ENCODE measurements at regions not wholly inside any gene's neighbourhood (a gene's known extent, or its start where the extent isn't known, plus 50 kb on each side); places are given as distances from the start of the nearest gene placed in this dataset.
"Not testable (repeated sequence)": the region's sequence is repeated elsewhere in the genome, so short reads cannot be mapped to it uniquely, and the experiment has no call there.

DNA sequence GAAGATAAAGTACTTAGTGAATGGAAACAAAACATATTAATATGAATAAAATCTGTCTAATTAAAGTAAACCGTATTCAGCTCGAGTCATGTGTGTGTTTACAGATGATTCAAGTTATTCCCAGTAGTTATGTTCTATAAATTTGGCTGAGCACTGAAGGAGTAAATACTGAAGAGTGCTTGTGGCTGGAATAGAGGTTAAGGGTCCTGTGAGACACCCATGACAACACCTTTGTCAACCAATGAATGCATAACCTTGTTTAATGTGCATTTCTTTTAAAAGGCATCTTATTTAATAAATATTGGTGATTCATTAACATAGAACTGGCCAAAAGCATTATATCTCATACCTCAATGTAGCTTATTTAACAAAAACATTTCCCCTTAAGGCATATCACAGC, 577.8 kb upstream of the SLITRK5 start:
- no peak for DNase-seq (ENCODE audit: low read depth in 2 of 2)

DNA sequence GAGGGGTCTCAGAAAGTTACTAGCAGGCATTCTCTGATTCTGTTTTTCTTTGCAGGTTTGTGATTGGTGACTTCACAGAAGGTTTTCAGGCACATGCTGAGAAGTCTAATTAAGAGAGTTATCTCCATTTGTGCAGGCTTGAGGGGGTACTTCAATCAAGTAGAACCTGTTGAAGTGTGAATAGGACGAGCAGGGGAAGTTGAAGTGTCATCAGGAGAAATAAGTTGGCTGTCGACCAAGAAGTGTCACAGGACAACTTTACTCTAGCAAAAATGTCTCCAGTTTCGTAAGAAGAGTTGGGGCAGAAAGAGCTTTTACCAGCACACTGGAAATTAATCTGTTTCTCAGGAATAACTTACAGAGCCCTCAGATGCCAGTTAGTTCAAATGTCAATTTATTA, 576.5 kb upstream of the SLITRK5 start:
- DNase-seq (ENCODE audit: low read depth in 2 of 2): no peak

DNA sequence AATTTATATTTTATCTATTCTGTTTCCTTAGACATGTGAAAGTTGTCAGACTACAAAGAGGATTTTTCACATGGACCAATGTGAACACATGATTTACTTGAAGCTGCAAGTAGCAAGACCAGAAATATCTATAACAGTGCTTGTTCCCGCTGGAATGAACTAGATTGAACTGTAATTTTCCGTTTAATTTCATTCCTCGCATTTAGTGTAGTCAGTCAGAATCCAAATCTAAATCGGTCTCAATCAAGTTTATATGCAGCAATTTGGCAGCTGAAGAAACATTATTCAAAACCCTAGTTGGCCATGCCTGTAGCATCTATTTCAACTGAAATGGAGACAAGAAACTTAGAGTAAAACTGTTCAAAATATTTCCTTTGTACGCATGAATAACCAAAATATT, 570.7 kb upstream of the SLITRK5 start:
- no peak for DNase-seq (ENCODE audit: low read depth in 2 of 2)

DNA sequence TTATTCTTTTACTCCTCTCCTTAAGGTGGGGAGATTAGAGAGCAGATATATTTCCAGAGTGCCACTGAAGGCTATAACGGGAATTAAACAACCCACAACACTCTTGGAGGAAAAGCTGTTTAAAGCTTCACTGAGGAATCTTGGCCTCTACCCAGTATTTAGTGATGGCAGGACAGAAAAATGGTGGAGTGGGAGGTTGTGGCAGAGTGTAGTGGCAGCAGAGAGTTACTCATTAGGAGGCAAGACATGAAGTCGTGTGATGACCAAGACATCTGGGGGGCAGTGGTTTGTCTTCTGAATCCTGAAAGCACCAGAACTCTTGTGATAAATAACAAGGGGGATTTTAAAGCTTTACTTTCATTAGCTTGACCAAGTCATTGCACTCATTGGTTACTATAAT, 563.5 kb upstream of the SLITRK5 start:
- DNase-seq (ENCODE audit: low read depth in 2 of 2): no peak

DNA sequence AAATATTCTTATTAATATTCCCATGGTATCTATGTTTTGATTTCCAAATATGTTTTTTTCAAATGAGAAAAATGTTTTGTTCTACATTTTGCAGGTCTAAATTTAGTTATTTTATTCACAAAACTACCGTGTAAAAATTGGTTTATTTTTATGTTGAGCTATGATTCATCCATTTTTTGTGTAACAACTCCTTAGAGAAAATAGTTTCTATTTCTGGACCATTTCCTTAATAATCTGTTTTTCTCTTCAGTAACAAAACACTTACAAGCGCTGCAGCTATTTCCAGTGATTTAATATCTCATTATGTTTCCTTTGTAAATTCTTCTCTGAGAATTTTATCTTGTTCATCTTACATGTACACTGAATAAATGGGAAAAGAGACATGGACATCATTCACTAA, 550.7 kb upstream of the SLITRK5 start:
- DNase-seq (ENCODE audit: low read depth in 2 of 2): no peak

DNA sequence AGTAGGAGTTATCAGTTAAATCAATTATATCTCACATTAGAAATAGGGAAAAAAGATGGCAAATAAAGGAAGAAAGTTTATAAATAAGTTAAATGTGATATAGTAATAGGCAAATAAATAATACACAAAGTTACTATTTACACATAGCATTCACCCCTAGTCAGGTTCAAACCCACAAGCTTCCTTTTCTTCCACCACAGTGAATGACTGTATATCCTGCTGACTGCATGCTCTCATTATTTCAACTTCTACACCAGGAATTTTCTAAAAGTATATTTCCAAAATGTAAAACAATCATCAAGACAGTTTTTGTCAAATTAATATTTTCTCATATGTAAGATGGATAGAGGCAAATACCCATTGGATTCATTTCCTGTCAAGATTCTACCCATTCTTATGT, 548.6 kb upstream of the SLITRK5 start:
- DNase-seq (ENCODE audit: low read depth in 2 of 2): no peak

DNA sequence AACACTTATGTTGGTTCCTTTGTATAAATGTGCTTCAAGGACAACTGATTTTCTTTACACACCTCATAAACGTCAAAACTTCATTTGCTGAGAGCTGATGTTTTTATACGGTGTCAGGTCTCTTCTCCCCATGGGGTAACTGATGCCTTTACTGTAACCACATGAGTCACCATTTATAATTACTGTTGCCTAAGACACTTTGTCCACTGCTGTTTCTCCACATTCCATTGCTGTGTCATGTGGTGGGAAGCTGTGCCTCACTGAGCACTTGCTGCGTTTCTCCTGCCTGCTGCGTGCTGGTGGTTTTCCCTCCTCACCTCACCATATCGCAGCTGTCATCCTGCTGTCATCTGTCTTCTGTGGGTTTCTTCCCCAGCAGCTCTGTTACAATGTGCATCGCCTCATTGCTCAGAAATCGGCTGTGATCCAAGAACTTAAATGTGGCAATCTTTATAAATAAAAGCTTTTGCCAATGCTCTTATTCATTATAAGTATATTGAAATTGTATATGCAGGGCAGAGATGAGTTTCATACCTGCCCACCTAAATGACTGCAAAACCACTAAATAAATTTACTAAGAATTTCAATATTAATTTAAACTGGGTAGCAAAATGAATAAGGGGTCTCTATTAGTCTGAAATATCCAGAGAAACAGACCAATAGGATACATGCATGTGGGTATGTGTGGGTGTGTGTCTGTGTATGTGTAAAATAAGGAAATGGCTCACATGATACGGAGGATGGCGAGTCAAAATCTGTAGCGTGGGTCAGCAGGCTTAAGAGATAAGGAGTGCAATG, 547.0 kb upstream of the SLITRK5 start:
- DNase-seq (ENCODE audit: low read depth in 2 of 2): no peak

DNA sequence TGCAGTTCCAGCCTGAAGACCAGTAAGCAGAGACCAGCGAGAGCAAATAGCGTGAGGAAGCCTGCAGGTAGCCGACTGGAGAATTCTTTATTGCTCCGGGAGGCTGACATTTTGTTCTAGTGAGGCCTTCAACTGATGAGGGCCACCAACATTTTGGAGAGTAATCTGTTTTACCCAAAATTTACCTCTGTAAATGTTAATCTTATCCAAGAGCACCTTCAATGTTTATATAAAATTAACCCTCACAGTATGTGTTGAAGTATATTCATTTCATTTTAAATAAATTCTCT, 546.4 kb upstream of the SLITRK5 start:
- no peak for DNase-seq (ENCODE audit: low read depth in 2 of 2)

DNA sequence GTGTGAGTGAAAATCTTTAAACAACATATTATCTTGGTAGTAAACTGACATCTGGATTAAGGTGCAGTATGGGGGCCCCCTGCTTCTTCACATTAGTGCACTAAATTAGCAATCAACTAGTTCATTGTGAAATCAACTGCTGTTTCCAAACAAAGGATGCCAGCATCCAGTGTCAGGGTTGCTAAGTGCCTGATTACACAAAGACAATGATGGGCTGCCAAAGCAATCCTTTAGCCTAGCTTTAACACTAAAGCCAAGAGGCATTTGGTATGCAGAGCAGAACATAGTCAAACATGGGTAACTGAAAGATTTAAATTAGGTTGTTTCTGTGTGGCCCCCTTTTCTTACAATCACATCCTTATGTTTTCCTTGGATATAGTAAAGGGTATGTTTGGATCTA, 543.1 kb upstream of the SLITRK5 start:
- no peak for DNase-seq (ENCODE audit: low read depth in 2 of 2)

DNA sequence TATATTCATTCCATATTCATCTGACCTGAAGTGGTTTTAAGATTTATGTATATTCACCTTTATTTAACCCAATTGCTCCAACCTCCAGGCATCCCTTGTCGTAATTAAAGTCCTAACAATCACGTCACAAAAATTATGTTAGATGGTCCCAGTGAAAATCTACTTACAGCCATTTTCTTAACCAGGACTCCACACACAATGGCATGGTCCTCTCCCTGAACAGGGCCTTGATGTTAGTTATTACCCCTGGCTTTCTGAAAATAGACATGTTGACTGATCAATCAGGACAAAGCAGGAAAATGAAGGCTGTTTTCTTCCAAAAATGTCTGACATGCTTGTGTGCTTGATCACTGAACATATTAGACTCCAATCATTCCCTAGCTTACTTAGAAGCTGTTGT, 542.7 kb upstream of the SLITRK5 start:
- no peak for DNase-seq (ENCODE audit: low read depth in 2 of 2)

DNA sequence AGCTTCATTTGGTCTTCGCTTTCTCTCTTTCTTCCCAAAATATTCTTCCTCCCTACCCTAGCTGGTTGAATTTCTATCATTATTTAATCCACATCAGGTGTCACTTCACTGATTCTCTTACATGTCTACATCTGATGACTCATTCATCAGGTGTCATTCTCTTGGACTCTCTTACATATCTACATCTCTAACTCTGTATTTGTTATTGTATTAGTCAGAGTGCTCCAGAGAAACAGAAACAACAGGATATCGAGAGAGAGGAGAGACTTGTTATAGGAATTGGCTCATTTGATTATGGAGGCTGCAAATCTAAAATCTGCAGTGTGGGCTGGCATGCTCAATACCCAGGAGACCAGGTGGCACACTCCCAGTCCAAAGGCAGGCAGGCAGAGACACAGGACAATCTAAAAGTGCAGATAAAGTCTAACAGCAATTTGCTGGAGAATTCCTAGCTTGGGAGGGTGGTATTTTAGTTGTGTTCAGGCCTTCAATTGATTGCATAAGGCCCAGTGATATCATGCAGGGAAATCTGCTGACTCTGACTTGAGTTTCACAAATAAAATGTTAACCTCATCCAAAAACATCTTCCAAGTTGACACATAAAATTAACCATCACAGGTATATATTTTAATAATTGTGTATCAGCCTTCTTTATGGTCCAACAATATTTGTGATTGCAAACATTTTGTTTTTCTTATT, 541.4 kb upstream of the SLITRK5 start:
- no peak for DNase-seq (ENCODE audit: low read depth in 2 of 2)

DNA sequence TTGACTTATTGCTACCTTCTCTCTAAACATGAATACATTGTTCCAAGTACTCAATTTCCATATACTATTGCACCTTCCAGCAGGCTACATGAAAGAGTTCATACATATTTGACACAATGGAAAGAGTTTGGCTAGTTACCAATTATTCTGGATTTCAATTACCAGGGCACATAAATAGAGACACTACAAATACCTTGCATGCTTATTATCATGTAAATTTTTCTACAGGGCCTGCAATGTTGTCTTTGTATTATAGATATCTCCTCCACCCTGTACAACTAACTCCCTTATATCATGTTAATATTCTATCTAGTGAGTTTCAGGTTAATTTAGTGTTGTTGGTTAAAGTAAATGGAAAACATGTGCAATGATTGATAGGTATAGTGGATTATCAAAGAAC, 540.7 kb upstream of the SLITRK5 start:
- DNase-seq (ENCODE audit: low read depth in 2 of 2): no peak

DNA sequence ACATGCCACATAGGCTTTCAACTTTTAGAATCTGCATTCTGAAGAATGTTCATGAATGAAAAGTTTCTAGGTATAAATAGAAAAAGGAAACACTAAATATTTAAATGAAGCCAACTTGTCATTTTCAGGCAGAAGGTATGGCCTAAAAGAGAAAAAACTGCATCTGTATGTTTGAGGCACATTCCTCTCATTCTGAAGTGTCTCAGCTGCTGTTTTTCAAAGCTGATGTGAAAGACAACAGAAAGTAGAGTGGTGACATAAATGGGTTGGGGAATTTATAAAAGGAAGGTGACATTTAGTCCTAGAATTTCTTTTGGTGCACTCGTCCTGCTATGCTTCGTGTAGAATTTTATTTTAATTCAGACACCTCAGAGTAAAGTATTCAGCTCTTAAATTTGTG, 539.6 kb upstream of the SLITRK5 start:
- DNase-seq (ENCODE audit: low read depth in 2 of 2): no peak

DNA sequence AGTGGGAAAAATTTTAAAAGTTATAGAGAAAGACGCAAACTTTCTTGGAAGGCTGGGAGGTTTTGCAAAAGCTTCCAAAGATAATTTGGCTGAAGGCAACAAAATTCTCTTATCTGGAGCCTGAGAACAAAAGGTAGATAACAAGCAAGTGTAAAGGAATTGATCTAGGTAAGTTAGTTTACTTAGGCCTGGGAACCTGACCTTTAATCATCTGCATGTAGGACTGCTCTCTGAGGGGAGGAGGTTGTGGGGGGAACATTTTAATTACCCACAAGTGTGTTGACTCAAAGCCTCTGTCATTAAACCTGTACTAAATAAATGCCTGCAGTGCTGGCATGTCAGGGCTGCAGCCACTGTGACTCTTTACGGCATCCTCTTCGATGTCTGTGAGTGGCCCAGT, 532.3 kb upstream of the SLITRK5 start:
- DNase-seq (ENCODE audit: low read depth in 2 of 2): no peak

DNA sequence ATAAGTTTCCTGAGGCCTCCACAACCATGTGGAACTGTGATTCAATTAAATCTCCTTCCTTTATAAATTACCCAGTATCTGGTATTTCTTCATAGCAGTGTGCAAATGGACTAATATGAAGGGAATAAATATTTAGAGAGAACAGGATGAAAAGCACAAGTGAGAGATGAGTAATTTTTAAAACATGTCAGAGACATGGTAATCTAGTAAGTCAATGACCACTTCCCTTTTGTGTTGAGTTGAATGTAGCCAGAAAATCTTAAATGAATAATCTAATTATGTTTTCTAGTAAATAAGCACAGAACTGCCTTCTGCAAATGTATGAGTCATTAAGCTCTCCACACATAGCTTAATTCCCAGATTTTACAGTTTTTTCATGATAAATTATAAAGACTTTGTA, 524.1 kb upstream of the SLITRK5 start:
- DNase-seq (ENCODE audit: low read depth in 2 of 2): no peak

DNA sequence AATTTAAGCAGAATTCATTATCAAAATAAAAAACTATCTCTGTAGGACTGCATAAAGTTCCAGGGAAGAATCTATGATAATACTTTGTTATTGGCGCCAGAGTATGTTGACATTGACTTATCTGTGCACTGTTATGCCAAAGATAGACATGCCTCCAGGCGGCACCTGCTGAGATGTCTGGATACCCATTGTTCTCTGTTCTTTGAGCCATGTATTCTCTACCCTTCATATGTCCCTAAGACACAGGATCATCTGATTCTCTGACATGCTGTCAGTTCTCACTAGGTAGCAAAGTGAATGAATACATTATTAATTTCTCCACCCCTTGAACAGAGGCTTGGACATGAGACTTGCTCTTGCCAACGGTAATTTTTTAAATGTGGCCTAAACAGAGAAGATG, 517.8 kb upstream of the SLITRK5 start:
- no peak for DNase-seq (ENCODE audit: low read depth in 2 of 2)

DNA sequence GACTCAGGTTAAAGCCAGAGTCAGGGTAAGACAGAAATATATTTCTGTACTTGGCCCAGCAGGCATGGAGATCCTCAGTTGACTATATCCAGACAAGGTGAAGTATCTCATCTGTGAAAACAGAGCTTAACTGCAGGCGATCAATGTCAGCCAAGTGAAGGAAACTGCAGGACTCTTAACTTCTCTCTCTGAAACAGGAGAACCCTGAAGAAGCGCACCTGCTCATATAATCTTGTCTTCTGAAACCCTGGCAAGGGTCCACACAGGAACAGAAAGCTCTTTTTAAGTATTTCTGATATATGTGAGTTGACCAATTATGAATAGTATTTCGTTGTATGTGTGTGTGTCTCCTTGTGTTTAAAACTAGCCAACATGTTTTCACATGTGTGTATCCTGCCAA, 504.8 kb upstream of the SLITRK5 start:
- DNase-seq (ENCODE audit: low read depth in 2 of 2): no peak

DNA sequence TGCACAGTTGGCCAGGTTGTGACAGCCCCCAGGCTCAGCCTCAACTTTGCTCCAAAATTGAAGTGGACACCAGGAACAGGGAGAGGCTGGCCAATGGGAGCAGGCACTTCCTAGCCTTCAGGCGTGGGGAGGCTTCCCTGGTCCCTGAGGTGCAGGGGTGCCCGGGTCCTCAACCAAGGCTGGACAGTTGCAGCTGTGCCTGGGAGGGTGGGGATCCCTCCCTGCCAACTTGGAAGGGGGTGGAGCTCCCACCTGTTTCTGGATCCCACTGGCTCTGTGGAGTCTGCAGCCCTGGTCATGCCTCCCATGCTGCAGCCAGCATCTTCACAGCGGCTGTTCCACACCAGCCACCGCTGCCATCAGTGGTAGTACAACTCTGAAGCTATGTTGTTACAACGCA, 502.8 kb upstream of the SLITRK5 start:
- no peak for DNase-seq (ENCODE audit: low read depth in 2 of 2)

DNA sequence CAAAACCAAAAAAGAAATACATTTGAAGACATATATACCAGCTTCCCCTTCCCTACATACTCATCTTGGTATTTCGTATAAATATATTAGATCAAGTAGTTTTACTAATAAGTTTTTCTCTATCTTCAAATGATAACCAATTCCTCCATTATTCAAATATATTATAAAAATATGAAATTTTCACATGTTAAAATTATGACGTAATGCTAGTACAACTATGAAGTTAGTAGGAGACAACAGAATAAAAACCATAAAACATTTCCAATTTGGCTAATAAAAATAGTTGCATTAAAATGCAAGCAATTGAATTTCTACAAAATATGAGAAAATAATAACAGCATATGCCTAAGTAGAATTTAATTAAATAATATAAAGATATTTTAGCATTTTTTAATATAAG, 501.8 kb upstream of the SLITRK5 start:
- DNase-seq (ENCODE audit: low read depth in 2 of 2): no peak

DNA sequence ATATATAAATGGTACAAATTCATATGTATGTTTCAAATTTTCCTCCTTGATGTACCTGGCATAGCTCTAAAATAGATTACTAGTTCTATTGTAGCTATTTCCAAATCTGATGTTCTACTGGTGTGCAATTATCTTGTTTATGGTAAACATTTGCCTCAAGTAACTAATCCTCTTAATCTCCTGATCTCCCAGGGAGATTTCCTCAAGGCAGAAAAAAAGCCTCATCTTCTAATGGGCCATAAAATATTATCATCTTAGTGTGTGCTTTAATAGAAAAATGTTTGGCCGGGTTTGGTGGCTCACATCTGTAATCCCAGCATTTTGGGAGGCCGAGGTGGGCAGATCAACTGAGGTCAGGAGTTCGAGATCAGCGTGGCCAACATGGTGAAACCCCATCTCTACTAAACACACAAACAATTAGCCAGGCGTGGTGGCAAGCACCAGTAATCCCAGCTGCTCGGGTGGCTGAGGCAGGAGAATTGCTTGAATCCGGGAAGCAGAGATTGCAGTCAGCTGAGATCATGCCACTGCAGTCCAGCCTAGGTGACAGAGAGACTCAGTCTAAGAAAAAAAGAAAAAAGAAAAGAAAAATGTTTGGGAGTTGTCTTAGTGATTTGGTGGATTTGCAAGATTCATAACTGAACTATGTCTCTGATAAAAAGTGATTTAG, 498.9 kb upstream of the SLITRK5 start:
- no peak for DNase-seq (ENCODE audit: low read depth in 2 of 2)

DNA sequence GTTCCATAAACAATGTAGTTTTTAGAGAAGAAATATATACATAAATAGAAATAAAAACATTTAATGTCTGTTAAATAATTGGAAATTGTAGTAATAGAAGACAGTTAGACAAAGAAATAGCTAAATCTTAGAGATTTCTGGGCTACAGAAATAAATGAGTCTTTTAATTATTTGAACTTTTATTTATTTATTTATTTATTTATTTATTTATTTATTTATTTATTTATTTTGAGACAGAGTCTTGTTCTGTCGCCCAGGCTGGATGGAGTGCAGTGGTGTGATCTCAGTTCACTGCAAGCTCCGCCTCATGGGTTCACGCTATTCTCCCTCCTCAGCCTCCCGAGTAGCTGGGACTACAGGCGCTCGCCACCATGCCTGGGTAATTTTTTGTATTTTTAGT, 486.0 kb upstream of the SLITRK5 start:
- DNase-seq (ENCODE audit: low read depth in 2 of 2): not testable (repeated sequence)

DNA sequence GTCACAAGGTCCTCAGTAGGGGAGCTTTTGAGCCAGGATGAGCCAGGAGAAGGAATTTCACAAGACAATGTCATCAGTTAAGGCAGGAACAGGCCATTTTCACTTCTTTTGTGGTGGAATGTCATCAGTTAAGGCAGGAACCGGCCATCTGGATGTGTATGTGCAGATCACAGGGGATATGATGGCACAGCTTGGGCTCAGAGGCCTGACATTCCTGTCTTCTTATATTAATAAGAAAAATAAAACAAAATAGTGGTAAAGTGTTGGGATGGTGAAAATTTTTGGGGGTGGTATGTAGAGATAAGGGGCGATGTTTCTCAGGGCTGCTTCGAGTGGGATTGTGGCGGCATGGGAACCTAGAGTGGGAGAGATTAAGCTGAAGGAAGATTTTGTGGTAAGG, 484.5 kb upstream of the SLITRK5 start:
- not testable (repeated sequence) for DNase-seq (ENCODE audit: low read depth in 2 of 2)

DNA sequence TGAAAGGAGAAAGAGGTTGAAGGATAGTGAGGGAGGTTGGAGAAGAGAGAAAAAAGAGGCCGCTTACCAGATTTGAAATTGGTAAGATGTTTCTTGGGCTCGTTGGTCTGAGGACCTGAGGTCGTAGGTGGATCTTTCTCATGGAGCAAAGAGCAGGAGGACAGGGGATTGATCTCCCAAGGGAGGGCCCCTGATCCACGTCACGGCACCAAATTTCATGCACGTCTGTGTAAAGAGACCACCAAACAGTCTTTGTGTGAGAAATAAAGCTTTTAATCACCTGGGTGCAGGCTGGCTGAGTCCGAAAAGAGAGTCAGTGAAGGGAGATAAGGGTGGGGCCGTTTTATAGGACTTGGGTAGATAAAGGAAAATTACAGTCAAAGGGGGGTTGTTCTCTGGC, 479.7 kb upstream of the SLITRK5 start:
- DNase-seq (ENCODE audit: low read depth in 2 of 2): not testable (repeated sequence)

Measured in stimulated activated CD8-positive, alpha-beta memory T cell treated with anti-CD3 and anti-CD28 coated beads, Interleukin-2, amount 100 ng/mL, for 48 hours (primary cell).